Stomach (tissue), 4 donors: ENCODE measurements at regions not wholly inside any gene's neighbourhood (a gene's known extent, or its start where the extent isn't known, plus 50 kb on each side); places are given as distances from the start of the nearest gene placed in this dataset.

Source experiments
- EP300 ChIP-seq: sonication (generic); formaldehyde crosslinking; IDR thresholded peaks from one replicate; pipeline ENCODE4 v1.6.1; 2017; ENCODE audit warnings: antibody characterized with exemption
- POLR2A ChIP-seq, 4 donors: fragments of 450-650 bp; IDR thresholded peaks; one replicate each; pipeline ENCODE4 v1.6.1; 2016; ENCODE audit warnings: antibody characterized with exemption in 4 of 4, control low read depth in 2 of 4, mild to moderate bottlenecking in 1 of 4, moderate library complexity in 1 of 4

- no peak for TF ChIP-seq EP300
- no peak for TF ChIP-seq POLR2A (IDR thresholded peaks at IDR 0.05)
Measured at GRCh38 chr21:17947531-17947930, 128.4 kb upstream of the C21orf91 start.
